ENCODE measurements at regions not wholly inside any gene's neighbourhood (a gene's known extent, or its start where the extent isn't known, plus 50 kb on each side); places are given as distances from the start of the nearest gene placed in this dataset.

DNA sequence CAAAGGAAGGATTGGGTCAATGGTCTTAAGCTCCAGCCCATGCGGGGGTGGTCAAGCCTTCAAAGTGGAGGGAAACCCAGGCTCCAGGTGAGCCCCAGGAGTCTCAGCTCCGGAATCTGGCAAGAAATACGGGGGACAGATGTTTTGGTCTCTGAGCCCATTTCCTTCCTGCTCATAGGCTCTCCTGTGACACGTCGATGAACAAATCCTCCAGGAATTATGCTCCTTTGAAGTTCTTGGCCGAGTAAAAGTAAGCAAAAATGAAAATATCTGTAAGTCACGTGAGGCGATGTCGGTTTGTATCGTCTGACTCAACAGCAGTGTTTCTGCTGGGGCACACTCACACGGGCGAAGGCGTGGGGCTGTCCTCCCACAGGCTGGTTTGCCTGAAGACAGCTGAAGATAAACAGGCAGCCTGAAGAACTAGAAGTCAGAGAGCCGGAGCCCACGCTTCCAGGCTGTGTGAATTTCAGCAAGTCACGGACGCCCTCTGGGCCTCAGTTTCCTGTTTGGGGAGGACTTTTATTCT is 52.6 kb upstream of the SMNDC1 start:
- TF ChIP-seq CTCF (IDR thresholded peaks at IDR 0.05): no peak
- no peak for TF ChIP-seq POLR2A (IDR thresholded peaks at IDR 0.05)
